ENCODE measurements at regions not wholly inside any gene's neighbourhood (a gene's known extent, or its start where the extent isn't known, plus 50 kb on each side); places are given as distances from the start of the nearest gene placed in this dataset.
"Not testable (repeated sequence)": the region's sequence is repeated elsewhere in the genome, so short reads cannot be mapped to it uniquely, and the experiment has no call there.

GRCh38 chr22:27108425-27109114, 451.2 kb downstream of the MIAT start:
- H2AFZ ChIP-seq (ENCODE audit: control insufficient read depth, low read length): no peak overlapping the region
- H3K4me1 ChIP-seq (ENCODE audit: control insufficient read depth, extremely low read depth, insufficient read depth, low read length): peaks cover 27% of the 10 kb centered on the region
- H3K4me3 ChIP-seq (ENCODE audit: control insufficient read depth in 2 of 3, extremely low read depth in 1 of 3, insufficient read depth in 2 of 3, low read depth in 1 of 3, low read length in 3 of 3): no peak overlapping the region
- peak overlapping the region; percentile 61 for H3K4me2 ChIP-seq (ENCODE audit: control insufficient read depth, extremely low read depth, insufficient read depth, low read depth, low read length)
- no peaks in the 10 kb centered on the region for H3K9me1 ChIP-seq (ENCODE audit: control insufficient read depth, extremely low read depth, insufficient read depth, low read length)
- no peaks in the 10 kb centered on the region for H3K79me2 ChIP-seq (ENCODE audit: control insufficient read depth, insufficient read depth, low read length)
- no peaks in the 10 kb centered on the region for H3K36me3 ChIP-seq (ENCODE audit: control insufficient read depth in 2 of 2, extremely low read depth in 1 of 2, insufficient read depth in 2 of 2, low read length in 2 of 2)
- dilution Hi-C loops (cut with MboI; ENCODE audit: extremely low pct_ligation_motif_present, low sequenced_read_pairs): no loop called here
- no peaks in the 10 kb centered on the region for H3K9me3 ChIP-seq (ENCODE audit: control insufficient read depth, low read depth, low read length)
- DNase-seq (ENCODE audit: low read depth, low spot score) (no peak), FAIRE-seq (peak; percentile 23)
- H3K9ac ChIP-seq (ENCODE audit: control insufficient read depth, extremely low read depth, insufficient read depth, low read length): peak overlapping the region; percentile 16
- H3K27ac ChIP-seq (ENCODE audit: control insufficient read depth, insufficient read depth, low read length): peak overlapping the region; percentile 4
- no peaks in the 10 kb centered on the region for H4K20me1 ChIP-seq (ENCODE audit: control insufficient read depth, extremely low read depth, insufficient read depth, low read length)
- no peaks in the 10 kb centered on the region for H3K27me3 ChIP-seq (ENCODE audit: control insufficient read depth, extremely low read depth, insufficient read depth, low read length)
- TF ChIP-seq CTCF (optimal IDR thresholded peaks at IDR 0.05 in 1 of 3, IDR thresholded peaks at IDR 0.05 in 1 of 3, conservative IDR thresholded peaks at IDR 0.05 in 1 of 3; ENCODE audit: extremely low read depth in 1 of 3, insufficient read depth in 2 of 3, low read length in 3 of 3) (no peak), EZH2 (IDR thresholded peaks at IDR 0.05; ENCODE audit: low read length) (no peak)

GRCh38 chr22:27109406-27109805, 452.0 kb downstream of the MIAT start:
- H3K9me1 ChIP-seq (ENCODE audit: control insufficient read depth, extremely low read depth, insufficient read depth, low read length); H3K36me3 ChIP-seq (ENCODE audit: control insufficient read depth in 2 of 2, extremely low read depth in 1 of 2, insufficient read depth in 2 of 2, low read length in 2 of 2); H3K4me2 ChIP-seq (ENCODE audit: control insufficient read depth, extremely low read depth, insufficient read depth, low read depth, low read length); FAIRE-seq; H3K9me3 ChIP-seq (ENCODE audit: control insufficient read depth, low read depth, low read length); H2AFZ ChIP-seq (ENCODE audit: control insufficient read depth, low read length); H3K9ac ChIP-seq (ENCODE audit: control insufficient read depth, extremely low read depth, insufficient read depth, low read length); H3K27ac ChIP-seq (ENCODE audit: control insufficient read depth, insufficient read depth, low read length); H4K20me1 ChIP-seq (ENCODE audit: control insufficient read depth, extremely low read depth, insufficient read depth, low read length); H3K4me3 ChIP-seq (ENCODE audit: control insufficient read depth in 2 of 3, extremely low read depth in 1 of 3, insufficient read depth in 2 of 3, low read depth in 1 of 3, low read length in 3 of 3); DNase-seq (ENCODE audit: low read depth, low spot score); H3K79me2 ChIP-seq (ENCODE audit: control insufficient read depth, insufficient read depth, low read length); dilution Hi-C loops (cut with MboI; ENCODE audit: extremely low pct_ligation_motif_present, low sequenced_read_pairs); H3K27me3 ChIP-seq (ENCODE audit: control insufficient read depth, extremely low read depth, insufficient read depth, low read length): not testable (repeated sequence)
- H3K4me1 ChIP-seq (ENCODE audit: control insufficient read depth, extremely low read depth, insufficient read depth, low read length): peaks cover 27% of the 10 kb centered on the region

All from keratinocyte (primary cell).